Activated CD8-positive, alpha-beta T cell treated with anti-CD3 and anti-CD28 coated beads for 36 hours (primary cell): ENCODE measurements at regions not wholly inside any gene's neighbourhood (a gene's known extent, or its start where the extent isn't known, plus 50 kb on each side); places are given as distances from the start of the nearest gene placed in this dataset.

Experiments used
- ATAC-seq: fragments of 200-7000 bp; cut with Tn5 transposase; one replicate; pipeline ENCODE4 v1.10.0; 2021; ENCODE audit warnings: mild to moderate bottlenecking, moderate library complexity
- CTCF ChIA-PET: fragments of 350-600 bp; sonication (Branson Sonifier 250); formaldehyde crosslinking; loops from one replicate; lab custom pipeline; 2021; ENCODE audit warnings: antibody characterized with exemption; lab: Charles Lee
- POLR2A ChIA-PET: fragments of 350-600 bp; sonication (Branson Sonifier 250); formaldehyde crosslinking; loops from one replicate; lab custom pipeline; 2021; ENCODE audit warnings: antibody characterized with exemption; lab: Charles Lee
- DNase-seq: peaks from one replicate; pipeline ENCODE4 v3.0.0-alpha.2; 2020
- H3K27ac Mint-ChIP-seq: one replicate; pipeline ENCODE4 v1.8.0; 2021; ENCODE audit warnings: mild to moderate bottlenecking, mixed read lengths
- H3K27me3 Mint-ChIP-seq: one replicate; pipeline ENCODE4 v1.8.0; 2021; ENCODE audit warnings: mixed read lengths
- H3K36me3 Mint-ChIP-seq: one replicate; pipeline ENCODE4 v1.8.0; 2021; ENCODE audit warnings: low read depth, mixed read lengths
- H3K4me1 Mint-ChIP-seq: one replicate; pipeline ENCODE4 v1.8.0; 2021; ENCODE audit warnings: low read depth, mixed read lengths
- H3K4me3 Mint-ChIP-seq: one replicate; pipeline ENCODE4 v1.8.0; 2021; ENCODE audit warnings: mild to moderate bottlenecking, moderate library complexity, mixed read lengths
- H3K9me3 Mint-ChIP-seq: one replicate; pipeline ENCODE4 v1.8.0; 2021; ENCODE audit warnings: mixed read lengths
- intact Hi-C: fragments of 100-400 bp; cut with micrococcal nuclease; formaldehyde crosslinking; loops from one replicate; pipeline ENCODE4 v1.10.0; 2022
- TF ChIP-seq, protein P1 (sequence below): fragments of 200-600 bp; IDR thresholded peaks from one replicate; pipeline ENCODE4 v1.8.0; 2022; ENCODE audit warnings: antibody characterized with exemption, mild to moderate bottlenecking

DNA sequence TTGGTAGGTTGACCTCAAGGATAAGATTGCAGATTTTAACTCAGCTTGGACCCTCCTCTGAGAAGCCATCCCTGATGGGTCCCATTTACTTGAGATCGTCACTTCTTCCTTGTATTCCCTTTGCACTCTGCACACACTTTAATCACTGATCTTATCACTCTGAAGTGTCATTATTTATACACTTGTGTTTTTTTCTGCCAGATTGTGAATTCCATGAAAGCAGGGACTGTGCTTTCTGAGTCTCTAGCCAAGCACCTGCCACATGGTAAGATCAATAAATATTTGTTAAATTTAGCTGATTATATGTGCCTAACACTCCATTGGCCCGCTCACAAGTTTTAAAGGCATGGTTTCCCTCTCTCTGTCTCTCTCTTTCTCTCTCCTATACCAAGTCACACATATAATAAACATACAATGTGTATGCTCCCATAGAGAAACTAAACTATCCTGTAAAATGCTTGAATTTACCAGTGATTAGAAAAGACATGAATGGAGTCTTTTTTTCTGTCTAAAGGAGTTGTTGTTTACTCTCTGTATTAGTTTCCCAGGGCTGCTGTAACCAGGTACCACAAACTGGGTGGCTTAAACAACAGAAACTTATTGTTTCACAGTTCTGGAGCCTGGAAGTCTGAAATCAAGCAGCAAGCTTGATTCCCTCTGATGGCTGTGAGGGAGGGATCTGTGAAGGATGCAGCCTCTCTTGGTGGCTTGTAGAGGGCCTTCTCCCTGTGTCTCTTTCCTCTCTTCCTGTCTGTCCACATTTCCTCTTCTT is 105.2 kb upstream of the GADD45A start:
- Mint-ChIP-seq H3K27ac (no peak overlapping the region), H3K4me1 (no peaks in the 10 kb centered on the region)
- CTCF ChIA-PET, result interaction anchor here (2.1 kb wide), 1 partner anchor 180 kb away, joined by 8 read pairs; no protein-coding TSS in a partner anchor

GRCh38 chr1:67580691-67581403 is 104.2 kb upstream of the GADD45A start:
- Mint-ChIP-seq H3K27ac (no peak overlapping the region), H3K9me3 (no peaks in the 10 kb centered on the region), H3K27me3 (no peaks in the 10 kb centered on the region), H3K4me1 (no peaks in the 10 kb centered on the region), H3K36me3 (no peaks in the 10 kb centered on the region), H3K4me3 (no peak overlapping the region)
- intact Hi-C loops, result no loop called here
- CTCF ChIA-PET, result interaction anchor here (2.1 to 2.2 kb wide), 2 partner anchors 19 to 179 kb away, joined by 8 read pairs; no protein-coding TSS in a partner anchor
- POLR2A ChIA-PET, result interaction anchor here (1.0 kb wide), 1 partner anchor 10 kb away, joined by 5 read pairs; no protein-coding TSS in a partner anchor
- ATAC-seq (no peak), DNase-seq (no peak)
- TF ChIP-seq, protein P1, sequence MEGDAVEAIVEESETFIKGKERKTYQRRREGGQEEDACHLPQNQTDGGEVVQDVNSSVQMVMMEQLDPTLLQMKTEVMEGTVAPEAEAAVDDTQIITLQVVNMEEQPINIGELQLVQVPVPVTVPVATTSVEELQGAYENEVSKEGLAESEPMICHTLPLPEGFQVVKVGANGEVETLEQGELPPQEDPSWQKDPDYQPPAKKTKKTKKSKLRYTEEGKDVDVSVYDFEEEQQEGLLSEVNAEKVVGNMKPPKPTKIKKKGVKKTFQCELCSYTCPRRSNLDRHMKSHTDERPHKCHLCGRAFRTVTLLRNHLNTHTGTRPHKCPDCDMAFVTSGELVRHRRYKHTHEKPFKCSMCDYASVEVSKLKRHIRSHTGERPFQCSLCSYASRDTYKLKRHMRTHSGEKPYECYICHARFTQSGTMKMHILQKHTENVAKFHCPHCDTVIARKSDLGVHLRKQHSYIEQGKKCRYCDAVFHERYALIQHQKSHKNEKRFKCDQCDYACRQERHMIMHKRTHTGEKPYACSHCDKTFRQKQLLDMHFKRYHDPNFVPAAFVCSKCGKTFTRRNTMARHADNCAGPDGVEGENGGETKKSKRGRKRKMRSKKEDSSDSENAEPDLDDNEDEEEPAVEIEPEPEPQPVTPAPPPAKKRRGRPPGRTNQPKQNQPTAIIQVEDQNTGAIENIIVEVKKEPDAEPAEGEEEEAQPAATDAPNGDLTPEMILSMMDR, result no peak

More for the DNA sequence above, 105.2 kb upstream of the GADD45A start:
- intact Hi-C loops, result no loop called here
- no peak overlapping the region for H3K4me3 Mint-ChIP-seq
- TF ChIP-seq, protein P1, result no peak
- no peaks in the 10 kb centered on the region for H3K27me3 Mint-ChIP-seq
- H3K9me3 Mint-ChIP-seq, result no peaks in the 10 kb centered on the region
- POLR2A ChIA-PET, result no interaction called here
- ATAC-seq (no peak), DNase-seq (no peak)
- no peaks in the 10 kb centered on the region for H3K36me3 Mint-ChIP-seq

- H3K27me3 Mint-ChIP-seq, result no peaks in the 10 kb centered on the region
- no peaks in the 10 kb centered on the region for H3K9me3 Mint-ChIP-seq
- TF ChIP-seq, protein P1, result no peak
- no peak overlapping the region for H3K4me3 Mint-ChIP-seq
- ChIA-PET CTCF (interaction anchor here (1.3 to 1.4 kb wide), 3 partner anchors 11 to 184 kb away, joined by 3 to 4 read pairs (median 3); no protein-coding TSS in a partner anchor), POLR2A (no interaction called here)
- DNase-seq, result no peak
- H3K27ac Mint-ChIP-seq, result no peak overlapping the region
- intact Hi-C loops, result no loop called here
- no peaks in the 10 kb centered on the region for H3K36me3 Mint-ChIP-seq
- H3K4me1 Mint-ChIP-seq, result no peaks in the 10 kb centered on the region
- no peak for ATAC-seq
Measured at GRCh38 chr1:67582625-67583461, 102.2 kb upstream of the GADD45A start.

GRCh38 chr1:67583462-67583950 is 101.5 kb upstream of the GADD45A start:
- CTCF ChIA-PET, result interaction anchor here (1.3 to 1.4 kb wide), 2 partner anchors 22 to 183 kb away, joined by 3 to 4 read pairs; no protein-coding TSS in a partner anchor
- Mint-ChIP-seq H3K4me1 (no peaks in the 10 kb centered on the region), H3K4me3 (no peak overlapping the region), H3K27ac (no peak overlapping the region), H3K27me3 (no peaks in the 10 kb centered on the region), H3K36me3 (no peaks in the 10 kb centered on the region), H3K9me3 (no peaks in the 10 kb centered on the region)
- no peak for DNase-seq
- no peak for ATAC-seq
- TF ChIP-seq, protein P1, result no peak
- intact Hi-C loops, result no loop called here
- POLR2A ChIA-PET, result no interaction called here
